SK-N-SH treated with all-trans-retinoic acid at 6 μM for 48 hours (cell line): ENCODE measurements at regions not wholly inside any gene's neighbourhood (a gene's known extent, or its start where the extent isn't known, plus 50 kb on each side); places are given as distances from the start of the nearest gene placed in this dataset.

Experiments used
- ATAC-seq: fragments of 200-7000 bp; cut with Tn5 transposase; 3 replicates; pipeline ENCODE4 v1.9.1; 2020; ENCODE audit warnings: mild to moderate bottlenecking, moderate library complexity
- ARNTL ChIP-seq: fragments of 450-650 bp; formaldehyde crosslinking; IDR thresholded peaks from 2 replicates; pipeline ENCODE4 v1.5.0; 2020; ENCODE audit warnings: low read depth, mild to moderate bottlenecking, moderate library complexity, borderline replicate concordance
- BACH2 ChIP-seq: fragments of 250-450 bp; sonication (Bioruptor Pico); IDR thresholded peaks from 2 replicates; pipeline ENCODE4 v1.9.0; 2021; ENCODE audit warnings: mild to moderate bottlenecking, borderline replicate concordance
- CREB5 ChIP-seq: fragments of 250-450 bp; sonication (Bioruptor Pico); IDR thresholded peaks from 2 replicates; pipeline ENCODE4 v1.5.1; 2020; ENCODE audit warnings: low read depth, mild to moderate bottlenecking, moderate library complexity
- CSDC2 ChIP-seq: fragments of 250-450 bp; sonication (Bioruptor Pico); IDR thresholded peaks from 2 replicates; pipeline ENCODE4 v1.5.0; 2020; ENCODE audit warnings: mild to moderate bottlenecking, moderate library complexity
- CSRNP3 ChIP-seq: fragments of 250-450 bp; sonication (Bioruptor Pico); IDR thresholded peaks from 2 replicates; pipeline ENCODE4 v1.5.1; 2021; ENCODE audit warnings: mild to moderate bottlenecking, moderate library complexity
- ESRRG ChIP-seq: fragments of 250-450 bp; sonication (Bioruptor Pico); IDR thresholded peaks from 2 replicates; pipeline ENCODE4 v1.6.1; 2021; ENCODE audit warnings: mild to moderate bottlenecking
- ISL1 ChIP-seq: fragments of 250-450 bp; sonication (Bioruptor Pico); IDR thresholded peaks from 2 replicates; pipeline ENCODE4 v2.1.2; 2022; ENCODE audit warnings: mild to moderate bottlenecking, moderate library complexity
- PATZ1 ChIP-seq: fragments of 250-450 bp; sonication (Bioruptor Pico); IDR thresholded peaks from 2 replicates; pipeline ENCODE4 v1.8.0; 2020; ENCODE audit warnings: mild to moderate bottlenecking, moderate library complexity, borderline replicate concordance
- POU6F1 ChIP-seq: fragments of 250-450 bp; sonication (Bioruptor Pico); IDR thresholded peaks from 2 replicates; pipeline ENCODE4 v1.8.0; 2021; ENCODE audit warnings: low read depth, mild to moderate bottlenecking, moderate library complexity, borderline replicate concordance
- RARB ChIP-seq: fragments of 250-450 bp; sonication (Bioruptor Pico); IDR thresholded peaks from 2 replicates; pipeline ENCODE4 v1.8.0; 2021; ENCODE audit warnings: mild to moderate bottlenecking, moderate library complexity
- SNAI2 ChIP-seq: fragments of 250-450 bp; sonication (Bioruptor Pico); IDR thresholded peaks from 2 replicates; pipeline ENCODE4 v1.5.0; 2020; ENCODE audit warnings: mild to moderate bottlenecking, moderate library complexity
- TCF4 ChIP-seq: fragments of 250-450 bp; sonication (Bioruptor Pico); IDR thresholded peaks from 2 replicates; pipeline ENCODE4 v1.8.0; 2021; ENCODE audit warnings: mild to moderate bottlenecking, moderate library complexity, borderline replicate concordance
- TOX ChIP-seq: fragments of 250-450 bp; sonication (Bioruptor Pico); IDR thresholded peaks from 2 replicates; pipeline ENCODE4 v1.8.0; 2021; ENCODE audit warnings: mild to moderate bottlenecking, moderate library complexity, borderline replicate concordance
- TSHZ2 ChIP-seq: fragments of 250-450 bp; sonication (Bioruptor Pico); IDR thresholded peaks from 2 replicates; pipeline ENCODE4 v1.5.0; 2020; ENCODE audit warnings: mild to moderate bottlenecking, moderate library complexity
- ZC3H10 ChIP-seq: fragments of 250-450 bp; sonication (Bioruptor Pico); IDR thresholded peaks from 2 replicates; pipeline ENCODE4 v1.5.1; 2021; ENCODE audit warnings: mild to moderate bottlenecking, moderate library complexity
- ZFP3 ChIP-seq: fragments of 250-450 bp; sonication (Bioruptor Pico); IDR thresholded peaks from 2 replicates; pipeline ENCODE4 v1.5.0; 2020; ENCODE audit warnings: mild to moderate bottlenecking, moderate library complexity
- ZFP30 ChIP-seq: fragments of 450-650 bp; formaldehyde crosslinking; IDR thresholded peaks from 2 replicates; pipeline ENCODE4 v1.5.0; 2022; ENCODE audit warnings: mild to moderate bottlenecking, moderate library complexity
- ZNF565 ChIP-seq: fragments of 450-650 bp; formaldehyde crosslinking; conservative IDR thresholded peaks from 2 replicates; pipeline ENCODE4 v1.5.0; 2020; ENCODE audit warnings: low read depth, mild to moderate bottlenecking, moderate library complexity
- ZNF70 ChIP-seq: fragments of 450-650 bp; formaldehyde crosslinking; IDR thresholded peaks from 2 replicates; pipeline ENCODE4 v1.5.0; 2020; ENCODE audit warnings: mild to moderate bottlenecking, moderate library complexity
- ZNF8 ChIP-seq: fragments of 450-650 bp; formaldehyde crosslinking; IDR thresholded peaks from 2 replicates; pipeline ENCODE4 v1.5.0; 2020; ENCODE audit warnings: mild to moderate bottlenecking, moderate library complexity

GRCh38 chr1:58997060-58997411, 213.2 kb upstream of the JUN start:
- no peak for ATAC-seq
- TF ChIP-seq TOX (CRISPR knock-in tag) (no peak), ISL1 (CRISPR knock-in tag) (no peak), CREB5 (CRISPR knock-in tag) (no peak), BACH2 (CRISPR knock-in tag) (no peak), ZNF565 (no peak), ZFP3 (CRISPR knock-in tag) (no peak), TSHZ2 (CRISPR knock-in tag) (no peak), TCF4 (CRISPR knock-in tag) (no peak)

GRCh38 chr1:58997637-58998036, 213.8 kb upstream of the JUN start:
- ATAC-seq = no peak
- TF ChIP-seq ZNF565 = no peak
- no peak for TF ChIP-seq ZNF70
- TF ChIP-seq SNAI2 (CRISPR knock-in tag) = no peak
- TF ChIP-seq TSHZ2 (CRISPR knock-in tag) = no peak
- no peak for TF ChIP-seq RARB (CRISPR knock-in tag)
- no peak for TF ChIP-seq POU6F1 (CRISPR knock-in tag)
- TF ChIP-seq ESRRG = no peak
- TF ChIP-seq CSRNP3 (CRISPR knock-in tag) = no peak
- no peak for TF ChIP-seq ZFP30 (CRISPR knock-in tag)
- no peak for TF ChIP-seq CSDC2 (CRISPR knock-in tag)
- no peak for TF ChIP-seq PATZ1 (CRISPR knock-in tag)
- no peak for TF ChIP-seq TOX (CRISPR knock-in tag)
- TF ChIP-seq ARNTL (CRISPR knock-in tag) = no peak
- no peak for TF ChIP-seq ZC3H10 (CRISPR knock-in tag)
- no peak for TF ChIP-seq CREB5 (CRISPR knock-in tag)
- TF ChIP-seq ZNF8 (CRISPR knock-in tag) = no peak
- no peak for TF ChIP-seq TCF4 (CRISPR knock-in tag)
- no peak for TF ChIP-seq BACH2 (CRISPR knock-in tag)
- no peak for TF ChIP-seq ISL1 (CRISPR knock-in tag)
- TF ChIP-seq, all 23 proteins: peak for 0
